Endodermal cell (in vitro differentiated cells): ENCODE measurements at regions not wholly inside any gene's neighbourhood (a gene's known extent, or its start where the extent isn't known, plus 50 kb on each side); places are given as distances from the start of the nearest gene placed in this dataset.

Experiments used
- DNase-seq: peaks from one replicate; pipeline ENCODE4 v3.0.0-alpha.2; 2017
- H3K27ac ChIP-seq: 2 replicates; pipeline ENCODE4 v1.5.1; 2013; ENCODE audit warnings: mild to moderate bottlenecking, low read depth, low read length, moderate library complexity
- H3K27me3 ChIP-seq: 2 replicates; pipeline ENCODE4 v1.6.1; 2013; ENCODE audit warnings: mild to moderate bottlenecking, low read length, moderate library complexity; ENCODE audit not compliant: insufficient read depth, control insufficient read depth, poor library complexity, severe bottlenecking
- H3K36me3 ChIP-seq: 2 replicates; pipeline ENCODE4 v1.7.0; 2013; ENCODE audit warnings: mild to moderate bottlenecking, low read length, moderate library complexity; ENCODE audit not compliant: control insufficient read depth, insufficient read depth
- H3K4me1 ChIP-seq: one replicate; pipeline ENCODE4 v1.7.0; 2013; ENCODE audit warnings: low read length; ENCODE audit not compliant: control insufficient read depth, insufficient read depth
- H3K4me3 ChIP-seq: 2 replicates; pipeline ENCODE4 v1.5.1; 2013; ENCODE audit warnings: mild to moderate bottlenecking, low read length, moderate library complexity
- H3K9ac ChIP-seq: 2 replicates; pipeline ENCODE4 v1.6.1; 2013; ENCODE audit warnings: mild to moderate bottlenecking, low read length, moderate library complexity; ENCODE audit not compliant: poor library complexity, severe bottlenecking; ENCODE audit errors: extremely low read depth
- H3K9me3 ChIP-seq: 2 replicates; pipeline ENCODE4 v1.6.1; 2013; ENCODE audit warnings: mild to moderate bottlenecking, low read length, moderate library complexity; ENCODE audit not compliant: control insufficient read depth
- H3K27ac Mint-ChIP-seq: 2 replicates; pipeline ENCODE4 v1.8.0; 2020; ENCODE audit warnings: mixed read lengths
- H3K27me3 Mint-ChIP-seq: 2 replicates; pipeline ENCODE4 v1.8.0; 2021; ENCODE audit warnings: mild to moderate bottlenecking, mixed read lengths; ENCODE audit not compliant: insufficient read depth
- H3K36me3 Mint-ChIP-seq: 2 replicates; pipeline ENCODE4 v1.8.0; 2020; ENCODE audit warnings: low read depth, mixed read lengths
- H3K4me1 Mint-ChIP-seq: 2 replicates; pipeline ENCODE4 v1.8.0; 2020; ENCODE audit warnings: mixed read lengths
- H3K4me3 Mint-ChIP-seq: 2 replicates; pipeline ENCODE4 v1.8.0; 2020; ENCODE audit warnings: mild to moderate bottlenecking, moderate library complexity, mixed read lengths
- H3K9me3 Mint-ChIP-seq: 2 replicates; pipeline ENCODE4 v1.8.0; 2020; ENCODE audit warnings: mild to moderate bottlenecking, mixed read lengths
- CTCF ChIP-seq: fragments of 200-600 bp; sonication (generic); conservative IDR thresholded peaks from 2 replicates; pipeline ENCODE4 v1.5.0; 2021; ENCODE audit warnings: antibody characterized with exemption, mild to moderate bottlenecking
- WGBS, 2 experiments: methylation state at CpG; one replicate each; pipeline versions ENCODE4 v1.1.5 to v1.1.7; 2013; ENCODE audit warnings: missing lambda C conversion rate in 2 of 2, mixed read lengths in 1 of 2; ENCODE audit not compliant: insufficient coverage in 1 of 2, insufficient read length in 1 of 2; 5-methylcytosine and 5-hydroxymethylcytosine counted together

DNA sequence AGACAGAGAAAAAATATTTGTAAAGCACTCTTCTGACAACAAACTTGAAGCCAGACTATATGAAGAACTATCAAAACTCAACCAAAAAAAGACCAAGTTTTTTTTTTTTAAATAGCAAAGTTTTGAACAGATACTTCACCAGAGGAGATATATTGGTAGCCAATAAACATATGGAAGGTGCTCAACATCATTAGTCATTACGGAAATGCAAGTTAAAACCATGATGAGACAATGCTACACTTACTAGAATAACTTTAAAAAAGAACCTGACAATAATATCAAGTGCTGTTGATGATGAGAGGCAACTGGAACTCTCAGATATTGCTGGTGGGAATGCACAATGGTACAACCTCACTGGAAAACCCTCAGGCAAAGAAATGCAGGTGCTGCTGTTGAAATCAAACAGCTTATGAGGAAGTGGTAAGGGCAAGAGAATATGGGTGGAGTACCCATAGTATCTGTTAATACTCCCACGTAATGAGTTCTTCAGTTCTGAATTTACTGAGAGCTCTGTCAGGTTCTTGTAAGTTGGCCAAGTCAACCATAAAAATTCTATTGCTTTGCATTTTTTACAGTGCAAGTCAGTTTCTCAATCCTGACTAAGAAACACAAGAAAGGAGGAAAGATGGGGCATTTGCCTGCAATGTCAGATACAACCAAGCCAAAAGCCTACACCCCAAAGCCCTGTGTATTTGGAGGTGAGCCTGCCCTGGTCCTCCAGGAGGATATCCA is 87.3 kb upstream of the GNAQ start:
- H3K27ac Mint-ChIP-seq, result no peak overlapping the region
- Histone ChIP-seq H3K27me3 (no peaks in the 10 kb centered on the region), H3K36me3 (no peaks in the 10 kb centered on the region), H3K9me3 (no peaks in the 10 kb centered on the region), H3K27ac (no peak overlapping the region), H3K9ac (no peak overlapping the region), H3K4me3 (no peak overlapping the region), H3K4me1 (no peaks in the 10 kb centered on the region)
- no peaks in the 10 kb centered on the region for H3K36me3 Mint-ChIP-seq
- WGBS, 2 experiments, result 82 to 100% methylated on average over 1 to 2 of the region's 2 CpGs
- no peaks in the 10 kb centered on the region for H3K9me3 Mint-ChIP-seq
- H3K27me3 Mint-ChIP-seq, result no peaks in the 10 kb centered on the region
- H3K4me1 Mint-ChIP-seq, result no peaks in the 10 kb centered on the region
- no peak overlapping the region for H3K4me3 Mint-ChIP-seq
- DNase-seq, result no peak
- TF ChIP-seq CTCF, result no peak

- Histone ChIP-seq H3K4me1 (no peaks in the 10 kb centered on the region), H3K9ac (no peak overlapping the region), H3K4me3 (no peak overlapping the region), H3K27ac (no peak overlapping the region), H3K36me3 (no peaks in the 10 kb centered on the region), H3K9me3 (no peaks in the 10 kb centered on the region), H3K27me3 (no peaks in the 10 kb centered on the region)
- no peak overlapping the region for H3K4me3 Mint-ChIP-seq
- H3K27me3 Mint-ChIP-seq, result no peaks in the 10 kb centered on the region
- peak; percentile 83 for TF ChIP-seq CTCF
- H3K36me3 Mint-ChIP-seq, result no peaks in the 10 kb centered on the region
- DNase-seq, result peak; percentile 48
- WGBS, 2 experiments, result 92% methylated on average over 1 of the region's 1 CpG; no CpG with 5 or more reads in 1 of the 2 experiments
- no peaks in the 10 kb centered on the region for H3K9me3 Mint-ChIP-seq
- H3K4me1 Mint-ChIP-seq, result no peaks in the 10 kb centered on the region
- H3K27ac Mint-ChIP-seq, result no peak overlapping the region
These were observed 83.5 kb upstream of the GNAQ start for GRCh38 chr9:78115073-78115472.

DNA sequence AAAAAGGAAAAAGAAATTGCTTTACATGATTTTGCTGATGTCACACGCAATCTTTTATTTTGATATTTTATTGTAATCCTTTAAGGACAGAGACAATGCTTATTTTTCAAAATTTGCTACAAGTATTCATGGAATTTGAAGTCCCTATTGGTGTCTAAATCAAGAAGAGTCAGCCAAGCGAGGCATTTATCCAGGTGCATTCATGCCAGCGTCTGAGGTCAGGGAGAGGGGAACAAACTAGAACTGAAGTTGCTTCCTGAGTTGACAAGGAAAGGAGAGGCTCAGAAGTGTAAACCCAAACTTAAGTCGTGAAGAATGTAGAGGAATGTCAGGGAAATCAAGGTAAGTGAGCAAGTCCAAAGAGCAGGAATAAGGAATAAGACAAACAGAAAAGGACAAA is 83.0 kb upstream of the GNAQ start:
- H3K4me1 Mint-ChIP-seq, result no peaks in the 10 kb centered on the region
- no peak overlapping the region for H3K4me3 Mint-ChIP-seq
- H3K27ac Mint-ChIP-seq, result no peak overlapping the region
- H3K27me3 ChIP-seq, result no peaks in the 10 kb centered on the region
- no peaks in the 10 kb centered on the region for H3K9me3 ChIP-seq
- no peaks in the 10 kb centered on the region for H3K27me3 Mint-ChIP-seq
- H3K36me3 Mint-ChIP-seq, result no peaks in the 10 kb centered on the region
- 89 to 94% methylated on average over 3 to 4 of the region's 4 CpGs for WGBS, 2 experiments
- no peaks in the 10 kb centered on the region for H3K4me1 ChIP-seq
- H3K9me3 Mint-ChIP-seq, result no peaks in the 10 kb centered on the region
- no peaks in the 10 kb centered on the region for H3K36me3 ChIP-seq
- no peak for TF ChIP-seq CTCF
- H3K9ac ChIP-seq, result no peak overlapping the region
- DNase-seq, result no peak
- H3K4me3 ChIP-seq, result no peak overlapping the region
- H3K27ac ChIP-seq, result no peak overlapping the region
